SIG-M5 treated with dmso at 0.1 percent for 504 hours (cell line): ENCODE measurements at regions not wholly inside any gene's neighbourhood (a gene's known extent, or its start where the extent isn't known, plus 50 kb on each side); places are given as distances from the start of the nearest gene placed in this dataset.

Experiments
- DNase-seq: peaks from one replicate; lab custom pipeline; 2025; ENCODE audit not compliant: unreplicated experiment; lab: John Stamatoyannopoulos, UW

DNA sequence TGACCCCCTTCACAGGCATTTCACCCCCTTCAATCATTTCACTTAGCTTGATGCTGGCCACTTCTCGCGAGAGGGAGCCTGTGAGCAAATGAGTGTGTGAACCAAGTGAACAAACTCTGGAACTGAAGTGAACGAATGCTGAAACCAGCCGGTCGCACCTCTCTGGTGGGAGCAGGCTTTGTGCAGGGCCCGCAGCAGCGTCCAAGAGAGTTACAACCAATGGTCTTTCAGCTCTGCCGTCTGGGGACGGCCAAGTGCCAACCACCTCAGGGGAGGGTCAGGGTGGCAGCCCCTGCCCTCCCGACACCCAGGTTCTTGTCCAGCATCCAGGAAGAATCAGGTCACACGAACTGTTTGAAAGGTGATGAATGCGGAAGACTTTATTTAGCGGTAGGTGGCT lies 764.0 kb downstream of the SUCLG1 start:
- DNase-seq, result no peak

DNA sequence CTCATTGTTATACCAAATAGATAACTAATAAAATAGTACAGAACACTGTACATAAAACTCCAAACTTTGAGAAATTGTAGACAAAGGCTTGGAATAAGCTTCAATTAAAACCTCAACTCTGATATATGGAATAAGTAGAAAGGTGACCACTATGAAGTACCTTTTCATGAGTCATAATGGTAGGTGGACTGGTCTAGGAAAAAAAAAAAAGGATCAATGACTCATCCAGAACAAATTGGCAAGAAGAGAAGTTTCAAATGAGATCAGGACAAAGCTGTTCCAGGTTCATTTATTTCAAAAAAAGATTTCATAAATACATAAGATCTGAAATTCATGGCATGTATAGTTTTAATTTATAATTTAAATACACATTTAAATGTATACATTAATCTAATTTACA lies 769.7 kb downstream of the SUCLG1 start:
- no peak for DNase-seq

DNA sequence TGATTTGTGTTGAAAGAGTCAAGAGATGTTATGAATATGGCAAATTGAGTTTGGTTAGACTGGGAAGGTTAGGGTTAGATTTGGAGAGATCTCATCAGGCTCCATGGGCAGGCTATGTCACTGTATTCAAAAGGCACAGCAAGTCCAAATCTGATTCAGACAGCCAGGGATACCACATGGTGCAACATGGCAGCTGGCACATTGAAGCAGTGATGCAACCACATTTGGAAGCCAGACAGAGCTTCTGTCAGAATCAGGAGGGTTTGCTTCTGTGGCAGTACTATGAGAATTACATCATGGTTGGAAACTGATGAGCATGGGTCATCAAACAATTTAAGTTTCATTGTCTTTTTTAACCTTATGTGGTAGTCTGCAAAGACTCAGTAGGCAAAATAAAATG lies 772.2 kb downstream of the SUCLG1 start:
- DNase-seq, result no peak

DNA sequence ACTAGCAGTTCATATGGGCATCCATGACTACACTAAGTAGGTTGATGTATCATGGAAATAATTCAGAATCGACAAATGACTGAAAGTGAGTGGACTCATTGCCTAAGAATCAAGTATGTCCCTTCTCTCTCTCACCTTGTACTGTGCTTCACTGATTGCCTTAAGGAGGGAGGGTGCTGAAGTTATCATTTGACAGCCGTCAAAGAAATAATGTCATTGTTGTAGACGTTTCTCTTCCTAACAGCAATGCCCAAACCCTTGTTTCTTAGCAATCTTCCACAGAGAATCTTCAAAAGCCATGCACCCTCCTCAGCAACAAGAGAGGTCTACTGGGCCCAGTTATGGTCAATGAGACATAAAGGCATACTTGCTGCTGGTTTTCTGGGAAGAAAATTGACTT lies 785.0 kb downstream of the SUCLG1 start:
- DNase-seq, result no peak

DNA sequence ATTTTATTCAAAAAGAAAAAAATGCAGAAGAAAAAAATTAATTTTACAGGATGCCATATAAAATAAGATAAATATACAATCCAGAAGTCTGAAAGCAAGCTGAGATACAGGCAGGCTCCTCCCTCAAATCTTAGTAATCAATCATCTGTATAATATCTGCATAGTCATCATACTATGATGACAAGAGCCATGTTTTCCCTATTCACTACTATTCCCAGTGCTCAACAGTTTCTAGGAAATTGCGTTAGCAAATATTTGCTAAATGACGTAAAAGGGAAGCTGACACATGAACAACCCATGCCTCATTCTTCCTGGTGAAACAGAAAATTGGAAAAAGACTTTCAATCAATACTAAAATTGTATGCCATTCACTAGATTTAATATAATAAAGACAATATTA lies 793.2 kb downstream of the SUCLG1 start:
- DNase-seq, result no peak

DNA sequence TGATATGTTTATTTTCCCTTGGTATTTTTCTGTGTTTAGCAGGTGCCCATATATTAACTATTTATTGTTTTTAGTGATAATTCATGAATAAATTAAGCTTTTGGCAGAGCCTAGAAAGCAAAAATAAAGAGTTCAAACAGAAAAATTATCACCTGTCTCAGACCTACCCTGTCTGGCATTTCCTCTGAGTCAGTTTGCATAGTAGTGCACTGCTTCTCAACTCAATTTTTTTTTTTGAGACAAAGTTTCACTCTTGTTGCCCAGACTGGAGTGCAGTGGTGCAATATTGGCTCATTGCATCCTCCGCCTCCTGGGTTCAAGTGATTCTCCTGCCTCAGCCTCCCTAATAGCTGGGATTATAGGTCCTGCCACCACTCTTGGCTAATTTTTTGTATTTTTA lies 793.9 kb downstream of the SUCLG1 start:
- no peak for DNase-seq

DNA sequence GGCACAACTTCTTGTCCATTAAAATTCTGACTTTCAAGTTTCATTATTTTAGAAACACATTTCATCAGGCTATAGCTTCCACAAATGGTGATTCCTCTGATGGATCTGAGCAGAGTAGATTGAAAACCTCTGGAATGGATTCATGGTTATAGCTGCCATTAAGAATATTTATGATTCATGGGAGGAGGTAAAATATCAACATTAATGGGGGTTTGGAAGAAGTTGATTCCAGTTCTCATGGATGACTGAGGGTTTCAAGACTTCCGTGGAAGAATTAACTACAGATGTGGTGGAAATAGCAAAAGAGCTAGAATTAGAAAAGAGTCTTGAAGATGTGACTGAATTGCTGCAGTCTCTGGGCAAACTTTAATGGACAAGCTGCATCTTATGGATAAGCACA lies 797.4 kb downstream of the SUCLG1 start:
- DNase-seq, result no peak

DNA sequence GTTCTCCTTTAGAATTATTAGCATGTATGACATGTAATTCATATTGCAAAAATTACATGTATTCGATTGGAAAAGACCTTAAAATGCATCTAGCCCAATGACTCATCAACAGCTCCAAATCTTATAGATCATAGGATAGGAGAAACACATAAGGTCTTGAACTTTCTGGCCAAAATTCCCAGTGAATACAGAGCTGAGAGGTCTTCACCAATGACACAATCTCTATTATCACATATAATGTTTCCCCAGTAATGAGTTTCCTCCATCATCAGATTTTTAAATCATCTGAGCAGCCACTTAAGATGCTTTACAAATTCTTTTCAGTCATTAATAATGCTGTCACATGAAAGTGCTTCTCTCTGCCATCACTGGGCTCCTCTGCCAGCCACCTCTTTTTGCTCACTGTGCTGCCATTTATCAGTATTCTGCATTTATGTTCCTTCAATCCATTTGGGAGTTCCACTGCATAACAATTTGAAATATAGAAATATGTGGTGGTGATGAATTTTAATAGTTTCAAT lies 804.9 kb downstream of the SUCLG1 start:
- DNase-seq, result no peak

DNA sequence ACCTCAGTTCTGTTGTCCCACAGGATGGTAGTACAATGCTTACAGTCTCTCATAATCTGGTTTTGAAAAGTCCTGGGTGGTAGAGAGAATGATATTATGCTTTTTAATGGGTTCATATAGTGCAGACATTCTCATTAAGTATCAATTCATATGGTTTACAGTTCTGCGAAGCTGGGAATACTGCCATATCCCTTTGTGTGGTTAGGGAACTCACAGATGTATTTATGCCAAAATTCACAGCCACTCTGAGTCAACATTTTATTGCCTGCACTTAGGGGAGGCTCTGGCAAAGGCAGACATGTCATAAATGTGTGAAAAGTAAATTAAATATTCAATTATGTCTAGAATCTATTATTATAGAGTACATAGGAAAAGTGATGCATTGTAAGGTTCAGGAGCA lies 808.2 kb downstream of the SUCLG1 start:
- no peak for DNase-seq

DNA sequence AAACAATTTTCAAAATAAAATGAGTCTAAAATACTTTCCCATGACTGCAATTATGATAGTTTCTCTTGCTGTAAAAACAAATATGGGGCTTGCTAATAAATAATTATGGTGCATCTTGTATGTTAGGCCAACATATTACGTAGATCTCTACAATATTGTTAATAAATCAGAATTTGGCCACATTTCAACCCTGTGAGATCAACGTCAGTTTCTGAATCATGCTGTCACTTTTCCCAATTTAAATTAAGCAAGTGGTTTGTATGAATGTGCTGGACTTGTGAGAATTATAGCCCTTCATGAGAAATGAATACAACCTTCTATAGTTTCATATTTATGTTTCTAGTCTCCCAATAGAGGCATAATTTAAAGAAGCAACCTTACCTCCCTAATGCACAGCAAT lies 808.9 kb downstream of the SUCLG1 start:
- DNase-seq, result no peak

DNA sequence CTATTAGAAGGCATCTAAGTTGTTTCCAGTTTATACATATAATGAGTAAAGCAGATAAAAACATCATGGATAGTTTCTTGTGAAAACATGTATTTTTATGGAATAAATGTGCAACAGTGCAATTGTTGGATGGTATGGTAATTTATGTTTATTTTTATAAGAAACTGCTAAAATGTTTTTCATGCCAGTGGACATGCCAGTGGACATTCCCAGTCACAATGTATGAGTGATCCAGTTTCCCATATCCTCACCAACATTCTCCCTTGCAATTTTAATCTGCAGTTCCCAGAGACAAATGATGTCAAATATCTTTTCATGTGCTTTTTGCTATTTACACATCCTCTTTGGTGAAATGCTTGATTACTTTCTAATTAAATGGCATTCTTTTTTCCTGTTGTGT lies 818.6 kb downstream of the SUCLG1 start:
- DNase-seq, result no peak

DNA sequence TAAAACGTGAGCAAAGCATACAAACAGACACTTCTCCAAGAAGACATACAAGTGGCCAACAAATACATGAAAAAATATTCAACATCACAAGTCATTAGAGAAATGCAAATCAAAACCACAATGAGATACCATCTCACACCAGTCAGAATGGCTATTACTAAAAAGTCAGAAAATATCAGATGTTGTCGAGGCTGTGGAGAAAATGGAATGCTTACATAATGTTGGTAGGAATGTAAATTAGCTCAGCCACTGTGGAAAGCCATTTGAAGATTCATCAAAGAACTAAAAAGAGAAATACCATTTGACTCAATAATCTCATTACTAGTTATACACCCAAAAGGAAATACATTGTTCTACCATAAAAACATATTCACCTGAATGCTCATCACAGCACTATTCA lies 825.7 kb downstream of the SUCLG1 start:
- no peak for DNase-seq

DNA sequence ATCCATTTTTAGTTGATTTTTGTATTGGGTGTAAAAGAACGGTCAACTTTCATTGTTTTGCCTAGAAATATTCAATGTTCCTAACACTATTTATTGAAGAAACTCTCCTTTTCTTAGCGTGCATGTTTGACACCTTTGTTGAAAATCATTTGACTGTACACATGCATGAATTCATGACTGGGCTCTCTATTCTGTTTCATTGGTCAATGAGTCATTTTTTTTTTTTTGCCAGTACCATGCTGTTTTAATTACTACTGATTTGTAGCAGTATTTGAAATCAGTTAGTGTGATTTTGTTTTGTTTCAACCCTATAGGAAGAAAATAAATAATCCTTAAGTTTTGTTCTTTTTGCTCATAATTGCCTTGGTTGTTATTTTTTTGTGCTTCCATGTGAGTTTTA lies 828.7 kb downstream of the SUCLG1 start:
- DNase-seq, result no peak

DNA sequence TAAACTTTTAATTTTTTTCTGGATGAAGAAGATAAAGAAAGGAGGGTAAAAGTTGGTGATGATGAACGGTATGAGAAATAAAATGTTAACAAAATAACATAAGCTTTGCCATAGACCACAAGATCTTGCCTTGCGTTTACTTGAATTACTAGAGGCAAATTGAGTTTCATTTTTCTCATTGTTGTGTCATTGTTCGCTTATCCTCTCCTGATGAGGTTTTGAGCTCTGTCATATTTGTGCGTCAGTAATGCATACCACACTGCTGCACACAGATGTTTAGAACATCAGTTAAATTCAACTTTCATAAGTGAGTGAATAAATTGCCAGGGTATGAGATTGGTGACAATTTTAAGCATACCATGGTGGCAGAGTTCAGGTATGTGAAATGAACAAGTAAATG lies 843.6 kb downstream of the SUCLG1 start:
- no peak for DNase-seq

DNA sequence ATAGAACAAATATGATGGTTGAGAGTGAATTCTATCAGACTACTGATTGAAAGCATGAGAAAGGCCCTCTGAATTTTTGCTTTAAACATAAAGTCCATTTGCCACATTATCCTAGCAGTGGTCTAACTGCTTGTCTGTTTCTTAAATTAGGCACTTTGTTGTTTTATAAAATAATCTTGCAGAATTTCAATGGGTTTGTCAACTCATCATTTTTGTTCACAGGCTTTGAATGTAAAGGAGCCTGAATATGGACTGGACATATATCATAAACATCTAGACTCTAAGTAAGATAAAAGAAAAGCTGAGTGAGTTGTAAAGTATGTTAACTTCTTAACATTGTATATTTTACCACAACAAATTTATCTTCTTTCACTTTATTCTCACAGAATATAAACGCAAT lies 845.9 kb downstream of the SUCLG1 start:
- no peak for DNase-seq

DNA sequence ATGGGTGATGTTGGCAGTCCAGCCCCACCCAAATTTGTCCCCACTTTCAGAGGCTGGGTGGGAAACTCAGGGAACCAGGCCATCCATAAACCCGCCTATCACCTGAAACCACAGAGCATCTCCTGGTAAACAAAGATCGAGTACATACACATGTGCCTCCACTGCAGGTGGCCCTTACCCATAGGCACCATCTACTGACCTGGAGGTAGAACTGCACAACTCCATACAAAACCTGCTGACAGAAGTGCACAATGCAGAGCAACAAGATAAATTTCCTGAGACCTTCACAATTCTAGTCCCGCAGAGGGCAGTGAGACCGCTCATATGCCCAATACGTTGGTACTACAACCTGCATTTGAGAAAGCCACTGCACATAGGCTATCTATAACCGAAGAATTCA lies 856.3 kb downstream of the SUCLG1 start:
- no peak for DNase-seq

DNA sequence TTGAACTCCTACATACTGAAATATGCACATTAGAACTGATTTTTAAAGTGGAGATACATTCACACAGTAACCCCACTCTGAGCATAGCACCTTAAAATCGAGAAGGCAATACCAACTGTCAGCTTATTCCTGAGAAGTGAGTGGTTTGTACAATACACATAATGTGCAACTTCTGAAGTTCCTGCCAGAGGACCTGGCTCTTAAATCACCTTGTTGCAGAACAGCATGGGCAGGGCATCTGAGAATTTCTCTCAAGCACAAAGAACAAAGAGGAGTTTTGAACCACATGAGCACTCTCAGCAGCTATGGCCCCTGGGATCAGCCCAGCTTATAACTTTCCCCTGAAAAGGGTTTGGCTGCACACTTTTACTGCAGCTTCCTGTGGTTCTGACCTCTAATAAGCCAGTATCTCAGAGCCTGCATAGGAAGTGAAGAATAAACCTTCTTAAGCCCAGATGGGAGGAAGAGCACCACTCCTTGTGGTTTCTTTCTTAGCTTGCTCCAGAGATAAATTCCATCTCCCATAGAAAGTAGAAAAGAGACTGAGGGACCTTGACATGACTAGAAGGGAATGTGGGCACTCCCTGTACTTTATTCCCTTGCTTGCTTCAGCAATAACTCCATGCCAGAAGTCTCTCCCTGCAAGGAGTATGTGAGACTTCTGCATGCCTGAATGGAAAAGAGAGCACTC lies 862.3 kb downstream of the SUCLG1 start:
- no peak for DNase-seq

DNA sequence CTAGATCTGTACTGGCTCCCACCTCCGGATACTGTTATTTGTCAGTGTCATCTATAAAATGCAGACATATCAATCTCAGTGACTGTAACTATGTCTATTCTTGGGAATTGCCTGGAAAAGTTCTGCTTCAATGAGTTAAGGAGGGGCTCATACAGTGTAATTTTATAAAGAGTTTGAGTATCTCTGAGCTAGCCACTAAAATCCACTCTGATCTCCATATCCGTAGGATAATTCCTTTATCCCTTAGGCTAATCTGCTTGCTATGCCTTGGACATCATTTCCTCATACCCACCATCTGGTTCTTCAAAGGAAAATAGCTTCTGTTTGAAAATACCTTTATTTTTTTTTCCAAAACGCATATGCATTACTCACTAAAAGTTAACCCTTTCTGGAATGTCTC lies 863.2 kb downstream of the SUCLG1 start:
- DNase-seq, result no peak

DNA sequence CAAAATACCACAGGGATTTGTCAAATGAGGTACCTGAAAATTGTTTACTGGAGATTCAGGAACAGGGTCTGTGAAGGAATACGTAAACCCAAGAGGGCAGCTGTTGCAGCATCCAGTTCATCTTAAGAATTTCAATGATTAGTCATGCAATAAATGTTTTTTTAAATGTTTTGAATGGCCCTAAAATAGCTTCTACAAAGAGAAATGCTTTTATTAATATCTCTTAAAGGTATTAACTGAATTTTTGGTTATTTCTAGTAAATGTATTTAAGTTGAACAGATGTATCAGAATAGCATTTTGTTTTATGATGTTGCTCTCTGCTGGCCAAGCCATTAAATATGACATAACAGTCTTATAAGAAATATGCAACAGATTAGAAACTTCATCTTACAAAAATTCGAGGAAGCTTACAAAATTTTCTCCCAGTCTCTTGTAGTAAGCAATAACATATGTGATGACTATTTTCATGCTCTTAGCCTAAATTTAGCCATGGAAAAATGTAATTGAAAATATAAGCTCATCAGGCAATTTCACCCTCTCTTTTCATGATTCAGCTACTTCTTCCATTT lies 863.9 kb downstream of the SUCLG1 start:
- no peak for DNase-seq

DNA sequence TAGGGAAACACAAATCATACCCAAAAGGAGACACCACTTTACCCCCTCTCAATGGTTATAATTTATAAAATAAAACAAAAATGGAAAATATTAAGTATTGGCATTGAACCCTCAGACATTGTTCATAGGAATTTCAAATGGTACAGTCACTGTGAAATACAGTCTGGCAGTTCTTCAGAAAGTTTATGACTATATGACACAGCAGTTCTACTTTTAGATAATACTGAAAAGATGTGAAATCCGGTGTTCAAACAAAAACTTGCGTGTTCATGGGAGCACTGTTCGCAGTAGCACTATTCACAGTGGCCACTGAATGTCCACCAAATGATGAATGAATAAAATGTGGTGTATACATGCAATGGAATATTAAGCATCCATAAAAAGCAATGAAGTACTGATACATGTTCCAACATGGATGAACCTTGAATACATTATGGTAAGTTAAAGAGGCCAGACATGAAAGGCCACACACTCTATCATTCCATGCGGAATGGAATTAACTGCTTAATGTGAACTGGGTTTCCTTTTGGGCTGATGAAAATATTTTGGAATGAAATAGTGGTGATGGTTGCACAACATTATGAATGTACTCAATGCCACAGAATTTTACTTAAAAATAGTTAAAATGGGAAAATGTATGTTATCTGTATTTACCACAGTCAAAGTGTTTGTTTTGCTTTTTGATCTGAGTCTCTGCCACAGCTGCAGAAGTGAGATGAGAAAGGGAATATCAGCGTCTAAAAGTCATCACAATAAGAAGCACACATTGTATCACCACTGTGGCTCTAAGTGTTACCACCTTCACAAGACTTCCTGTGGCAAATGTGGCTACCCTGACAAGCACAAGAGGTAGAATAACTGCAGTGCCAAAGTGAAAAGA lies 864.6 kb downstream of the SUCLG1 start:
- DNase-seq, result no peak

DNA sequence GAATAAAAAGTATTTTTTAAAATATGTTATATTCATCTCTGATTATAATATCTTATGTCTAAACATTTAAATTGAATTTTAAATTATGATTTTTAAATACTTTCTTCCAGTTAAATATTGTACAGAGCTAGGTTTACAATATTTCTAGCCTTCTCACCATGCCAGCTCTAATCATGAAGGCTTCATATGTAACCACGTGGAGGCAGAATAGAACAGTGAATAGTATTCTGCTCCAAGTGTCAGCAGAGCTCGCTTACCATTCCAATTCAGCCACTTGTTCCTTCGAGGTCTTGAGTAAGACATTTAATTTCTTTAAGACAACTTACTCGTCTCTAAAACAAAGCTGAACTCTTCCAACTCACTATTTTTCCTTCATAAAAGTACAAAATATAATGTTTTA lies 871.8 kb downstream of the SUCLG1 start:
- DNase-seq, result no peak

DNA sequence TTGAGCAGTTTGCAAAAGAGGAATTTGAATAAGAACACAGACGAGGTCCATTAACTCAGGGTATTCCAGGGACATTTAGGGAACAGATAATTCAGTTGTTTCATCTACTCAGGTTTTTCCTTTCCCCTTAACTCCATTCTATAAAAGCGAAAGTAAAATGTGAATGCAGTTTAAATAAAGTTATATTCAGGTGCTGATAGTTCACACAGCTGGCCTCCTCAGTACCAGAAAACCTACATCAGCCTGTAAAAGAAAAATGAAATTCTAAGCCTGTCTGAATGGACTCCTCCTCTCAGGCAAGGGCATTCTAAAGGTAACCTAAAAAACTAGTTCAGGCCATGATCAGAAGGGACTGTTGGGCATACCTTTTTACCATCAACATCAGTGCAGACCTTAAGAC lies 873.8 kb downstream of the SUCLG1 start:
- no peak for DNase-seq
